ENCODE measurements at regions not wholly inside any gene's neighbourhood (a gene's known extent, or its start where the extent isn't known, plus 50 kb on each side); places are given as distances from the start of the nearest gene placed in this dataset.
A peak's percentile ranks its signal among the peaks of the same experiment; 100 is the strongest.

GRCh38 chr11:115912484-115912945 is 408.3 kb upstream of the CADM1 start:
- Histone ChIP-seq H3K4me3 (replicated peaks; ENCODE audit: low read depth, low read length) (no peak overlapping the region; the same call in 1 of the 2 replicates), H3K27me3 (replicated peaks; ENCODE audit: control insufficient read depth, insufficient read depth, low read length) (no peaks in the 10 kb centered on the region), H3K36me3 (ENCODE audit: control insufficient read depth, insufficient read depth, low read length) (no peaks in the 10 kb centered on the region)
- peak; percentile 52 for TF ChIP-seq CTCF (IDR thresholded peaks at IDR 0.05; ENCODE audit: insufficient read depth, low read length, poor library complexity, severe bottlenecking)
- DNase-seq (ENCODE audit: extremely low read depth, insufficient read length): peak; percentile 58

- DNase-seq (ENCODE audit: extremely low read depth, insufficient read length): no peak
- no peak overlapping the region for H3K4me3 ChIP-seq (replicated peaks; ENCODE audit: low read depth, low read length)
- H3K36me3 ChIP-seq (ENCODE audit: control insufficient read depth, insufficient read depth, low read length): no peaks in the 10 kb centered on the region
- TF ChIP-seq CTCF (IDR thresholded peaks at IDR 0.05; ENCODE audit: insufficient read depth, low read length, poor library complexity, severe bottlenecking): no peak
- H3K27me3 ChIP-seq (replicated peaks; ENCODE audit: control insufficient read depth, insufficient read depth, low read length): no peaks in the 10 kb centered on the region
Measured at GRCh38 chr11:115911613-115912346, 407.6 kb upstream of the CADM1 start.

- no peaks in the 10 kb centered on the region for H3K27me3 ChIP-seq (replicated peaks; ENCODE audit: control insufficient read depth, insufficient read depth, low read length)
- no peak overlapping the region for H3K4me3 ChIP-seq (replicated peaks; ENCODE audit: low read depth, low read length)
- no peaks in the 10 kb centered on the region for H3K36me3 ChIP-seq (ENCODE audit: control insufficient read depth, insufficient read depth, low read length)
- TF ChIP-seq CTCF (IDR thresholded peaks at IDR 0.05; ENCODE audit: insufficient read depth, low read length, poor library complexity, severe bottlenecking): no peak
- no peak for DNase-seq (ENCODE audit: extremely low read depth, insufficient read length)
Measured at GRCh38 chr11:115910379-115910778, 406.2 kb upstream of the CADM1 start.

- TF ChIP-seq CTCF (IDR thresholded peaks at IDR 0.05; ENCODE audit: insufficient read depth, low read length, poor library complexity, severe bottlenecking): no peak
- no peak for DNase-seq (ENCODE audit: extremely low read depth, insufficient read length)
- Histone ChIP-seq H3K4me3 (replicated peaks; ENCODE audit: low read depth, low read length) (no peak overlapping the region), H3K27me3 (replicated peaks; ENCODE audit: control insufficient read depth, insufficient read depth, low read length) (no peaks in the 10 kb centered on the region), H3K36me3 (ENCODE audit: control insufficient read depth, insufficient read depth, low read length) (no peaks in the 10 kb centered on the region)
Measured at GRCh38 chr11:115906171-115906570, 402.0 kb upstream of the CADM1 start.

- Histone ChIP-seq H3K4me3 (replicated peaks; ENCODE audit: low read depth, low read length) (no peak overlapping the region), H3K36me3 (ENCODE audit: control insufficient read depth, insufficient read depth, low read length) (no peaks in the 10 kb centered on the region), H3K27me3 (replicated peaks; ENCODE audit: control insufficient read depth, insufficient read depth, low read length) (no peaks in the 10 kb centered on the region)
- no peak for TF ChIP-seq CTCF (IDR thresholded peaks at IDR 0.05; ENCODE audit: insufficient read depth, low read length, poor library complexity, severe bottlenecking)
- DNase-seq (ENCODE audit: extremely low read depth, insufficient read length): no peak
Measured at GRCh38 chr11:115905341-115906000, 401.3 kb upstream of the CADM1 start.
